ENCODE measurements at regions not wholly inside any gene's neighbourhood (a gene's known extent, or its start where the extent isn't known, plus 50 kb on each side); places are given as distances from the start of the nearest gene placed in this dataset.

GRCh38 chr11:92827132-92827531, 142.3 kb upstream of the MTNR1B start:
- WGBS (ENCODE audit: insufficient coverage, low coverage, missing lambda C conversion rate), result 0% methylated on average over 2 of the region's 2 CpGs
- POLR2A ChIA-PET, result no interaction called here

GRCh38 chr11:92828556-92828955, 140.9 kb upstream of the MTNR1B start:
- ATAC-seq, result no peak
- WGBS (ENCODE audit: insufficient coverage, low coverage, missing lambda C conversion rate), result 7% methylated on average over 2 of the region's 2 CpGs
- no peak for FAIRE-seq
- intact Hi-C loops (cut with micrococcal nuclease) (no loop called here), in situ Hi-C loops (cut with MboI) (no loop called here)
- no peak overlapping the region for H3K27ac ChIP-seq (ENCODE audit: extremely low read depth, low read depth, low read length)
- CTCF ChIA-PET (ENCODE audit: low intra/inter-chr PET ratio), result no interaction called here
- no peaks in the 10 kb centered on the region for H3K9me1 ChIP-seq (ENCODE audit: control insufficient read depth, insufficient read depth, low read length)
- H3K4me2 ChIP-seq (ENCODE audit: insufficient read depth, low read length), result no peak overlapping the region
- no peaks in the 10 kb centered on the region for H4K20me1 ChIP-seq (replicated peaks; ENCODE audit: control insufficient read depth, insufficient read depth, low read length)
- H3K9ac ChIP-seq (ENCODE audit: insufficient read depth in 1 of 2, low read depth in 2 of 2, low read length in 2 of 2), result no peak overlapping the region
- H3K9me3 ChIP-seq (replicated peaks; ENCODE audit: control insufficient read depth, insufficient read depth, low read depth, low read length), result no peaks in the 10 kb centered on the region
- H3K36me3 ChIP-seq (ENCODE audit: control insufficient read depth, insufficient read depth, low read length), result no peaks in the 10 kb centered on the region
- H3K4me3 ChIP-seq, result no peak overlapping the region
- no peaks in the 10 kb centered on the region for H3K4me1 ChIP-seq (replicated peaks in 1 of 2; ENCODE audit: control insufficient read depth in 2 of 2, insufficient read depth in 2 of 2, low read length in 2 of 2)
- POLR2A ChIA-PET, result interaction anchor here (0.7 kb wide), 1 partner anchor 18 kb away, joined by 3 read pairs; no protein-coding TSS in a partner anchor
- no peak overlapping the region for H2AFZ ChIP-seq (ENCODE audit: low read depth, low read length)
- no TSS peak for BruUV-seq (replicated peaks)
- no peaks in the 10 kb centered on the region for H3K27me3 ChIP-seq (ENCODE audit: control insufficient read depth in 2 of 2, insufficient read depth in 2 of 2, low read length in 2 of 2)
- H3K79me2 ChIP-seq (ENCODE audit: control insufficient read depth, insufficient read depth, low read length), result no peaks in the 10 kb centered on the region
- DNase-seq (ENCODE audit: extremely low read depth in 1 of 4, low spot score in 3 of 4), result no peak
- TF ChIP-seq ZKSCAN8 (CRISPR knock-in tag; IDR thresholded peaks at IDR 0.05) (no peak), TGIF2 (CRISPR knock-in tag; IDR thresholded peaks at IDR 0.05) (no peak), THAP12 (CRISPR knock-in tag; IDR thresholded peaks at IDR 0.05) (no peak), SLC30A9 (CRISPR knock-in tag; IDR thresholded peaks at IDR 0.05) (no peak), BRD4 (IDR thresholded peaks at IDR 0.05) (no peak), DPF2 (IDR thresholded peaks at IDR 0.05) (no peak), MAX (CRISPR knock-in tag; IDR thresholded peaks at IDR 0.05) (no peak), ZKSCAN3 (CRISPR knock-in tag; IDR thresholded peaks at IDR 0.05) (no peak), RBM34 (IDR thresholded peaks at IDR 0.05; ENCODE audit: borderline replicate concordance, insufficient read depth, low read length) (no peak), ZNF212 (CRISPR knock-in tag; IDR thresholded peaks at IDR 0.05) (no peak), RBFOX2 (IDR thresholded peaks at IDR 0.05; ENCODE audit: low read depth, low read length) (no peak)

More at GRCh38 chr11:92827132-92827531, 142.3 kb upstream of the MTNR1B start:
- Histone ChIP-seq H3K27ac (ENCODE audit: extremely low read depth, low read depth, low read length) (no peak overlapping the region), H3K36me3 (ENCODE audit: control insufficient read depth, insufficient read depth, low read length) (no peaks in the 10 kb centered on the region), H3K4me2 (ENCODE audit: insufficient read depth, low read length) (no peak overlapping the region), H3K9ac (ENCODE audit: insufficient read depth in 1 of 2, low read depth in 2 of 2, low read length in 2 of 2) (no peak overlapping the region), H3K4me1 (replicated peaks in 1 of 2; ENCODE audit: control insufficient read depth in 2 of 2, insufficient read depth in 2 of 2, low read length in 2 of 2) (no peaks in the 10 kb centered on the region), H4K20me1 (replicated peaks; ENCODE audit: control insufficient read depth, insufficient read depth, low read length) (no peaks in the 10 kb centered on the region), H3K27me3 (ENCODE audit: control insufficient read depth in 2 of 2, insufficient read depth in 2 of 2, low read length in 2 of 2) (no peaks in the 10 kb centered on the region), H3K79me2 (ENCODE audit: control insufficient read depth, insufficient read depth, low read length) (no peaks in the 10 kb centered on the region), H3K9me1 (ENCODE audit: control insufficient read depth, insufficient read depth, low read length) (no peaks in the 10 kb centered on the region), H3K4me3 (no peak overlapping the region), H2AFZ (ENCODE audit: low read depth, low read length) (no peak overlapping the region), H3K9me3 (replicated peaks; ENCODE audit: control insufficient read depth, insufficient read depth, low read depth, low read length) (no peaks in the 10 kb centered on the region)
- CTCF ChIA-PET (ENCODE audit: low intra/inter-chr PET ratio), result no interaction called here
- ATAC-seq (no peak), DNase-seq (ENCODE audit: extremely low read depth in 1 of 4, low spot score in 3 of 4) (no peak), FAIRE-seq (no peak)
- intact Hi-C loops (cut with micrococcal nuclease), result no loop called here
- in situ Hi-C loops (cut with MboI), result no loop called here
- no peak for TF ChIP-seq IRF1 (CRISPR knock-in tag; IDR thresholded peaks at IDR 0.05; ENCODE audit: borderline replicate concordance)
- no peak for TF ChIP-seq ZNF165 (CRISPR knock-in tag; IDR thresholded peaks at IDR 0.05; ENCODE audit: borderline replicate concordance)
- TF ChIP-seq POU5F1 (IDR thresholded peaks at IDR 0.05; ENCODE audit: borderline replicate concordance, low read depth, low read length, partially characterized antibody), result no peak
- no peak for TF ChIP-seq PHF8 (IDR thresholded peaks at IDR 0.05; ENCODE audit: borderline replicate concordance, low read length)
- TF ChIP-seq TEAD2 (tag; IDR thresholded peaks at IDR 0.05), result no peak
- no peak for TF ChIP-seq GATA2 (CRISPR knock-in tag; IDR thresholded peaks at IDR 0.05)
- BruUV-seq (replicated peaks), result no TSS peak

All from K562 (cell line).